H9 (cell line): ENCODE measurements at regions not wholly inside any gene's neighbourhood (a gene's known extent, or its start where the extent isn't known, plus 50 kb on each side); places are given as distances from the start of the nearest gene placed in this dataset.

Experiments
- DNase-seq: peaks from one replicate; pipeline ENCODE4 v3.0.0-alpha.2; 2017
- H2AFZ ChIP-seq: one replicate; pipeline ENCODE4 v1.6.1; 2013; ENCODE audit warnings: mild to moderate bottlenecking, low read length, control low read depth, moderate library complexity
- H2AK5ac ChIP-seq: 2 replicates; pipeline ENCODE4 v1.6.1; 2013; ENCODE audit warnings: low read length, control low read depth, mixed read lengths; ENCODE audit not compliant: insufficient read length
- H2BK120ac ChIP-seq: one replicate; pipeline ENCODE4 v1.6.1; 2013; ENCODE audit warnings: low read depth, mild to moderate bottlenecking, low read length, control low read depth, inconsistent platforms; ENCODE audit not compliant: poor library complexity, severe bottlenecking
- H2BK12ac ChIP-seq: 2 replicates; pipeline ENCODE4 v1.6.1; 2013; ENCODE audit warnings: low read length, control low read depth, mixed read lengths, low read depth; ENCODE audit not compliant: insufficient read length
- H2BK15ac ChIP-seq: 2 replicates; pipeline ENCODE4 v1.6.1; 2013; ENCODE audit warnings: low read depth, low read length, control low read depth
- H2BK20ac ChIP-seq: one replicate; pipeline ENCODE4 v1.6.1; 2013; ENCODE audit warnings: low read depth, mild to moderate bottlenecking, low read length, control low read depth, inconsistent platforms; ENCODE audit not compliant: poor library complexity, severe bottlenecking
- H2BK5ac ChIP-seq: 2 replicates; pipeline ENCODE4 v1.6.1; 2013; ENCODE audit warnings: low read length, control low read depth, mixed read lengths; ENCODE audit not compliant: insufficient read length
- H3K14ac ChIP-seq: 2 replicates; pipeline ENCODE4 v1.6.1; 2013; ENCODE audit warnings: low read length, control low read depth; ENCODE audit not compliant: insufficient read depth
- H3K18ac ChIP-seq: 2 replicates; pipeline ENCODE4 v1.6.1; 2013; ENCODE audit warnings: low read depth, mild to moderate bottlenecking, mixed read lengths, low read length, control low read depth; ENCODE audit not compliant: insufficient read length
- H3K23ac ChIP-seq: 2 replicates; pipeline ENCODE4 v1.6.1; 2013; ENCODE audit warnings: low read length, control low read depth, mixed read lengths, low read depth; ENCODE audit not compliant: insufficient read length
- H3K23me2 ChIP-seq: 2 replicates; pipeline ENCODE4 v1.6.1; 2013; ENCODE audit warnings: low read depth, mild to moderate bottlenecking, mixed read lengths, low read length, control low read depth; ENCODE audit not compliant: insufficient read length, poor library complexity, severe bottlenecking
- H3K27ac ChIP-seq: 2 replicates; pipeline ENCODE4 v1.5.1; 2013; ENCODE audit warnings: low read length, control low read depth, mixed read lengths, low read depth; ENCODE audit not compliant: insufficient read length
- H3K27me3 ChIP-seq: 2 replicates; pipeline ENCODE4 v1.6.1; 2013; ENCODE audit warnings: low read length, control low read depth, inconsistent platforms; ENCODE audit not compliant: insufficient read depth
- H3K4ac ChIP-seq: 2 replicates; pipeline ENCODE4 v1.6.1; 2013; ENCODE audit warnings: low read depth, mild to moderate bottlenecking, control low read depth, inconsistent platforms, low read length, moderate library complexity
- H3K4me1 ChIP-seq: 2 replicates; pipeline ENCODE4 v1.6.1; 2013; ENCODE audit warnings: low read length, control low read depth, inconsistent platforms; ENCODE audit not compliant: insufficient read depth
- H3K4me2 ChIP-seq: 2 replicates; pipeline ENCODE4 v1.6.1; 2013; ENCODE audit warnings: low read length, control low read depth, mixed read lengths; ENCODE audit not compliant: insufficient read length, insufficient read depth
- H3K56ac ChIP-seq: 2 replicates; pipeline ENCODE4 v1.6.1; 2013; ENCODE audit warnings: low read depth, mild to moderate bottlenecking, mixed read lengths, low read length, control low read depth; ENCODE audit not compliant: insufficient read length
- H3K79me1 ChIP-seq: 2 replicates; pipeline ENCODE4 v1.6.1; 2013; ENCODE audit warnings: low read depth, mild to moderate bottlenecking, moderate library complexity, low read length, control low read depth, inconsistent platforms; ENCODE audit not compliant: insufficient read depth, poor library complexity, severe bottlenecking
- H3K79me2 ChIP-seq: 2 replicates; pipeline ENCODE4 v1.6.1; 2013; ENCODE audit warnings: low read length, control low read depth, inconsistent platforms; ENCODE audit not compliant: insufficient read depth
- H3K9ac ChIP-seq: 2 replicates; pipeline ENCODE4 v1.6.1; 2013; ENCODE audit warnings: low read length, control low read depth, mixed read lengths; ENCODE audit not compliant: insufficient read length; ENCODE audit errors: extremely low read depth
- H3K9me3 ChIP-seq: one replicate; pipeline ENCODE4 v1.6.1; 2013; ENCODE audit warnings: low read depth, low read length, inconsistent platforms; ENCODE audit not compliant: control insufficient read depth
- H3T11ph ChIP-seq: one replicate; pipeline ENCODE4 v1.6.1; 2013; ENCODE audit warnings: mild to moderate bottlenecking, low read length, control low read depth, inconsistent platforms
- H4K20me1 ChIP-seq: one replicate; pipeline ENCODE4 v1.6.1; 2013; ENCODE audit not compliant: control insufficient read depth, insufficient read length, insufficient read depth
- H4K5ac ChIP-seq: 2 replicates; pipeline ENCODE4 v1.6.1; 2013; ENCODE audit warnings: low read depth, mild to moderate bottlenecking, mixed read lengths, low read length, control low read depth; ENCODE audit not compliant: insufficient read length
- H4K8ac ChIP-seq: replicated peaks from 2 replicates; pipeline ENCODE4 v1.6.1; 2013; ENCODE audit warnings: low read length, control low read depth, mixed read lengths, low read depth; ENCODE audit not compliant: insufficient read length
- H4K91ac ChIP-seq: 2 replicates; pipeline ENCODE4 v1.6.1; 2013; ENCODE audit warnings: low read depth, mild to moderate bottlenecking, moderate library complexity, mixed read lengths, low read length, control low read depth; ENCODE audit not compliant: insufficient read length
- H3K27ac Mint-ChIP-seq, 3 experiments: 2 replicates in 2 of 3; 3 replicates in 1 of 3; pipeline ENCODE4 v1.8.0; 2020 to 2021; ENCODE audit warnings: mixed read lengths in 3 of 3, mild to moderate bottlenecking in 1 of 3, moderate library complexity in 1 of 3
- H3K27me3 Mint-ChIP-seq: 2 replicates; pipeline ENCODE4 v1.8.0; 2021; ENCODE audit warnings: low read depth, mild to moderate bottlenecking, moderate library complexity, mixed read lengths
- H3K36me3 Mint-ChIP-seq, 3 experiments: 2 replicates in 2 of 3; 3 replicates in 1 of 3; pipeline ENCODE4 v1.8.0; 2020 to 2021; ENCODE audit warnings: low read depth in 3 of 3, mixed read lengths in 3 of 3; ENCODE audit not compliant: insufficient read depth in 1 of 3
- H3K4me1 Mint-ChIP-seq, 2 experiments: 2 replicates each; pipeline ENCODE4 v1.8.0; 2020; ENCODE audit warnings: mixed read lengths in 2 of 2
- H3K4me3 Mint-ChIP-seq, 2 experiments: 2 replicates in 1 of 2; 3 replicates in 1 of 2; pipeline ENCODE4 v1.8.0; 2020 to 2021; ENCODE audit warnings: mild to moderate bottlenecking in 2 of 2, mixed read lengths in 2 of 2, moderate library complexity in 1 of 2
- H3K9me3 Mint-ChIP-seq, 2 experiments: 2 replicates in 1 of 2; 3 replicates in 1 of 2; pipeline ENCODE4 v1.8.0; 2020; ENCODE audit warnings: mild to moderate bottlenecking in 2 of 2, mixed read lengths in 2 of 2, moderate library complexity in 1 of 2
- WGBS: extraction: QIAGEN DNeasy Blood & Tissue Kit; methylation state at CpG from one replicate; pipeline ENCODE4 v1.1.7; 2013; ENCODE audit warnings: missing lambda C conversion rate, low lambda C conversion rate, mixed read lengths; ENCODE audit not compliant: insufficient read length; ENCODE audit errors: extremely low coverage; 5-methylcytosine and 5-hydroxymethylcytosine counted together
- TF ChIP-seq, protein P1 (sequence below): fragments of 200-600 bp; sonication (generic); conservative IDR thresholded peaks from 3 replicates; pipeline ENCODE4 v1.8.0; 2021; ENCODE audit warnings: antibody characterized with exemption, mild to moderate bottlenecking

DNA sequence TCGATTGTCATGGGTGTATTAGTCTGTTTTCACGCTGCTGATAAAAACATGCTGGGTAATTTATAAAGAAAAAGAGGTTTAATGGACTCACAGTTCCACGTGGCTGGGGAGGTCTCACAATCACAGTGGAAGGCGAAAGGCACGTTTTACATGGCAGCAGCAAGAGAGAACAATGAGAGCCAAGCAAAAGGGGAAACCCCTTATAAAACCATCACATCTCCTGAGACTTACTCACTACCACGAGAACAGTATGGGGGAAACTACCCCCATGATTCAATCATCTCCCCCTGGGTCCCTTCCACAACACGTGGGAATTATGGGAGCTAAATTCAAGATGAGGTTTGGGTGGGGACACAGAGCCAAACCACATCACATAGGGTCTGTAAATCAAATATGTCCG, 167.4 kb upstream of the XYLT1 start:
- H3K27ac Mint-ChIP-seq: no peak overlapping the region
- no peaks in the 10 kb centered on the region for H3K79me2 ChIP-seq
- no peak overlapping the region for H3K4me3 Mint-ChIP-seq
- H4K8ac ChIP-seq: no peak overlapping the region
- H3K56ac ChIP-seq: no peak overlapping the region
- H3K36me3 Mint-ChIP-seq: peaks cover 0 to 9% (median 2%) of the 10 kb centered on the region in 3 experiments; a peak in 2 of 7 replicates
- H3T11ph ChIP-seq: no peak overlapping the region
- no peak overlapping the region for H3K4me2 ChIP-seq
- no peaks in the 10 kb centered on the region for H3K27me3 ChIP-seq
- H3K18ac ChIP-seq: no peak overlapping the region
- H3K9me3 Mint-ChIP-seq: peaks cover 2 to 11% of the 10 kb centered on the region in 2 experiments; a peak in 2 of 5 replicates
- no peaks in the 10 kb centered on the region for H3K23me2 ChIP-seq
- H3K27ac ChIP-seq: no peak overlapping the region
- H3K4me1 Mint-ChIP-seq: peaks cover 3 to 8% of the 10 kb centered on the region in 2 experiments
- no peak overlapping the region for H2AK5ac ChIP-seq
- no peak overlapping the region for H3K14ac ChIP-seq
- TF ChIP-seq, protein P1, sequence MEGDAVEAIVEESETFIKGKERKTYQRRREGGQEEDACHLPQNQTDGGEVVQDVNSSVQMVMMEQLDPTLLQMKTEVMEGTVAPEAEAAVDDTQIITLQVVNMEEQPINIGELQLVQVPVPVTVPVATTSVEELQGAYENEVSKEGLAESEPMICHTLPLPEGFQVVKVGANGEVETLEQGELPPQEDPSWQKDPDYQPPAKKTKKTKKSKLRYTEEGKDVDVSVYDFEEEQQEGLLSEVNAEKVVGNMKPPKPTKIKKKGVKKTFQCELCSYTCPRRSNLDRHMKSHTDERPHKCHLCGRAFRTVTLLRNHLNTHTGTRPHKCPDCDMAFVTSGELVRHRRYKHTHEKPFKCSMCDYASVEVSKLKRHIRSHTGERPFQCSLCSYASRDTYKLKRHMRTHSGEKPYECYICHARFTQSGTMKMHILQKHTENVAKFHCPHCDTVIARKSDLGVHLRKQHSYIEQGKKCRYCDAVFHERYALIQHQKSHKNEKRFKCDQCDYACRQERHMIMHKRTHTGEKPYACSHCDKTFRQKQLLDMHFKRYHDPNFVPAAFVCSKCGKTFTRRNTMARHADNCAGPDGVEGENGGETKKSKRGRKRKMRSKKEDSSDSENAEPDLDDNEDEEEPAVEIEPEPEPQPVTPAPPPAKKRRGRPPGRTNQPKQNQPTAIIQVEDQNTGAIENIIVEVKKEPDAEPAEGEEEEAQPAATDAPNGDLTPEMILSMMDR: no peak
- no peak overlapping the region for H2BK5ac ChIP-seq
- no peak overlapping the region for H3K9ac ChIP-seq
- H4K5ac ChIP-seq: no peak overlapping the region
- H3K4ac ChIP-seq: no peak overlapping the region
- H2AFZ ChIP-seq: no peak overlapping the region
- H4K91ac ChIP-seq: no peak overlapping the region
- no peak overlapping the region for H2BK20ac ChIP-seq
- no peaks in the 10 kb centered on the region for H3K27me3 Mint-ChIP-seq
- no peak overlapping the region for H2BK120ac ChIP-seq
- no peak overlapping the region for H2BK15ac ChIP-seq
- no peak overlapping the region for H3K23ac ChIP-seq
- H3K79me1 ChIP-seq: no peaks in the 10 kb centered on the region
- no CpG with 5 or more reads among the region's 8 CpGs for WGBS
- no peak overlapping the region for H2BK12ac ChIP-seq
- no peaks in the 10 kb centered on the region; the same call in 1 of the 2 replicates for H3K4me1 ChIP-seq
- H4K20me1 ChIP-seq: no peaks in the 10 kb centered on the region
- H3K9me3 ChIP-seq: no peaks in the 10 kb centered on the region
- DNase-seq: no peak
